HepG2 (cell line): ENCODE measurements at regions not wholly inside any gene's neighbourhood (a gene's known extent, or its start where the extent isn't known, plus 50 kb on each side); places are given as distances from the start of the nearest gene placed in this dataset.

ENCODE experiments used
- ATAC-seq: fragments of 200-7000 bp; cut with Tn5 transposase; 3 replicates; pipeline ENCODE4 v1.9.1; 2020; ENCODE audit warnings: mild to moderate bottlenecking, moderate library complexity
- BruUV-seq: library from RNA; stranded (reverse); fragments of 400-500 nt; replicated peaks from 2 replicates; lab custom pipeline; 2021; lab: Mats Ljungman, UMichigan
- CTCF ChIA-PET: fragments of 300-600 bp; formaldehyde crosslinking; extraction: SDS; loops from one replicate; lab custom pipeline; 2021; ENCODE audit warnings: low total read pairs, inconsistent platforms, low intra/inter-chr PET ratio; lab: Yijun Ruan, JAX
- POLR2A ChIA-PET: fragments of 350-600 bp; sonication (Branson Sonifier 250); formaldehyde crosslinking; loops from one replicate; lab custom pipeline; 2020; ENCODE audit warnings: antibody characterized with exemption, inconsistent platforms; lab: Yijun Ruan, JAX
- DNase-seq: peaks from one replicate; pipeline ENCODE4 v3.0.0-alpha.2; 2015; ENCODE audit warnings: low spot score
- FAIRE-seq: peaks from 3 replicates; lab custom pipeline; 2011; peaks lifted over from hg19 to GRCh38; lab: Jason Lieb, UNC
- H2AFZ ChIP-seq: one replicate; pipeline ENCODE4 v1.6.1; 2011; ENCODE audit warnings: low read length, inconsistent platforms
- H3K27ac ChIP-seq: fragments of 300-600 bp; 3 replicates; pipeline ENCODE4 v1.8.0; 2011; ENCODE audit warnings: mixed run types, mild to moderate bottlenecking, mixed read lengths, low read length, inconsistent platforms; ENCODE audit not compliant: insufficient read depth; ENCODE audit errors: extremely low read length
- H3K27me3 ChIP-seq, 2 experiments: fragments of 200-600 bp in 1 of 2; 2 replicates in 1 of 2; 3 replicates in 1 of 2; pipeline versions ENCODE4 v1.6.0 to v1.8.0; 2011; ENCODE audit warnings: low read length in 2 of 2, mild to moderate bottlenecking in 2 of 2, moderate library complexity in 2 of 2, inconsistent platforms in 1 of 2; ENCODE audit not compliant: insufficient read depth in 2 of 2, control insufficient read depth in 1 of 2
- H3K36me3 ChIP-seq, 2 experiments: fragments of 200-600 bp in 1 of 2; replicated peaks in 1 of 2; 2 replicates in 1 of 2; 3 replicates in 1 of 2; pipeline versions ENCODE4 v1.5.1 to v1.8.0; 2011; ENCODE audit warnings: low read length in 2 of 2, inconsistent platforms in 1 of 2; ENCODE audit not compliant: insufficient read depth in 2 of 2, control insufficient read depth in 1 of 2
- H3K4me1 ChIP-seq: 2 replicates; pipeline ENCODE4 v1.5.1; 2012; ENCODE audit warnings: low read length, inconsistent platforms; ENCODE audit not compliant: insufficient read depth
- H3K4me2 ChIP-seq: 2 replicates; pipeline ENCODE4 v1.6.0; 2011; ENCODE audit warnings: low read depth, low read length, inconsistent platforms
- H3K4me3 ChIP-seq, 3 experiments: fragments of 200-600 bp in 1 of 3; sonication (generic), shearing (Covaris generic) in 1 of 3; replicated peaks in 1 of 3; 2 replicates each; pipeline ENCODE4 v1.5.1; 2011 to 2016; ENCODE audit warnings: low read length in 3 of 3, inconsistent platforms in 2 of 3, low read depth in 2 of 3, mild to moderate bottlenecking in 2 of 3, control low read depth in 1 of 3, mixed read lengths in 1 of 3; ENCODE audit not compliant: insufficient read depth in 1 of 3
- H3K79me2 ChIP-seq: one replicate; pipeline ENCODE4 v1.6.1; 2011; ENCODE audit warnings: low read length, inconsistent platforms; ENCODE audit not compliant: insufficient read depth
- H3K9ac ChIP-seq: 2 replicates; pipeline ENCODE4 v1.6.0; 2011; ENCODE audit warnings: mild to moderate bottlenecking, low read depth, low read length, inconsistent platforms; ENCODE audit not compliant: insufficient read depth
- H3K9me3 ChIP-seq: 2 replicates; pipeline ENCODE4 v1.5.1; 2012; ENCODE audit warnings: mild to moderate bottlenecking, low read length
- H4K20me1 ChIP-seq: 2 replicates; pipeline ENCODE4 v1.6.0; 2011; ENCODE audit warnings: inconsistent platforms, mild to moderate bottlenecking, low read length, moderate library complexity; ENCODE audit not compliant: insufficient read depth
- AGO1 ChIP-seq: fragments of 200-400 bp; formaldehyde crosslinking; IDR thresholded peaks from 2 replicates; pipeline ENCODE4 v1.6.1; 2017; ENCODE audit warnings: mild to moderate bottlenecking, low read depth, low read length, moderate library complexity; ENCODE audit not compliant: poor library complexity, severe bottlenecking
- DR1 ChIP-seq: sonication (generic); formaldehyde crosslinking; IDR thresholded peaks from 2 replicates; pipeline ENCODE4 v1.8.0; 2021; ENCODE audit warnings: mild to moderate bottlenecking, missing genetic modification reagents, inconsistent platforms
- HNF4A ChIP-seq: sonication (generic); formaldehyde crosslinking; IDR thresholded peaks from 2 replicates; pipeline ENCODE4 v1.4.0; 2020; ENCODE audit warnings: missing genetic modification reagents
- NFRKB ChIP-seq: fragments of 450-650 bp; IDR thresholded peaks from 2 replicates; pipeline ENCODE4 v1.6.1; 2017
- NR1H2 ChIP-seq: sonication (generic); formaldehyde crosslinking; IDR thresholded peaks from 2 replicates; pipeline ENCODE4 v1.8.1; 2022; ENCODE audit warnings: low read depth, missing genetic modification reagents, borderline replicate concordance
- PCBP2 ChIP-seq: fragments of 200-400 bp; formaldehyde crosslinking; optimal IDR thresholded peaks from 2 replicates; pipeline ENCODE3; 2018; ENCODE audit warnings: low read length, low read depth; ENCODE audit not compliant: poor library complexity, severe bottlenecking
- RXRA ChIP-seq: sonication (generic); formaldehyde crosslinking; IDR thresholded peaks from 2 replicates; pipeline ENCODE4 v1.5.1; 2020; ENCODE audit warnings: missing genetic modification reagents
- ZBTB1 ChIP-seq: sonication (generic); formaldehyde crosslinking; IDR thresholded peaks from 2 replicates; pipeline ENCODE4 v1.4.0; 2020; ENCODE audit warnings: missing genetic modification reagents, borderline replicate concordance
- ZNF503 ChIP-seq: sonication (generic); formaldehyde crosslinking; IDR thresholded peaks from 2 replicates; pipeline ENCODE4 v1.4.0; 2020; ENCODE audit warnings: missing genetic modification reagents
- ZNF512 ChIP-seq: sonication (generic); formaldehyde crosslinking; IDR thresholded peaks from 2 replicates; pipeline ENCODE4 v1.4.0; 2020; ENCODE audit warnings: mild to moderate bottlenecking, missing genetic modification reagents
- ZNF567 ChIP-seq: sonication (generic); formaldehyde crosslinking; IDR thresholded peaks from 2 replicates; pipeline ENCODE4 v1.8.1; 2023; ENCODE audit warnings: mild to moderate bottlenecking, missing genetic modification reagents, borderline replicate concordance
- in situ Hi-C: cut with HindIII; loops from 2 replicates; pipeline ENCODE4 v1.10.0; 2017; ENCODE audit warnings: low pct_unique_long_range_greater_than_20kb; ENCODE audit not compliant: extremely low pct_ligation_motif_present
- intact Hi-C: fragments of 100-400 bp; cut with micrococcal nuclease; formaldehyde crosslinking; loops from one replicate; pipeline ENCODE4 v1.10.0; 2022; ENCODE audit not compliant: unreplicated experiment

GRCh38 chr6:12439296-12439695 is 149.1 kb downstream of the EDN1 start:
- POLR2A ChIA-PET = no interaction called here
- ATAC-seq (no peak), DNase-seq (no peak), FAIRE-seq (no peak)
- TF ChIP-seq DR1 (no peak), AGO1 (no peak), NR1H2 (CRISPR knock-in tag) (no peak), HNF4A (CRISPR knock-in tag) (no peak), ZBTB1 (CRISPR knock-in tag) (no peak), ZNF503 (CRISPR knock-in tag) (no peak), ZNF512 (CRISPR knock-in tag) (no peak), PCBP2 (no peak), ZNF567 (CRISPR knock-in tag) (no peak), NFRKB (no peak), RXRA (no peak)
- in situ Hi-C loops (no loop called here), intact Hi-C loops (no loop called here)
- Histone ChIP-seq H3K27me3 (no peaks in the 10 kb centered on the region), H2AFZ (no peak overlapping the region), H3K9ac (no peak overlapping the region), H3K4me2 (no peak overlapping the region), H3K4me3 (no peak overlapping the region), H4K20me1 (no peaks in the 10 kb centered on the region), H3K79me2 (no peaks in the 10 kb centered on the region), H3K36me3 (no peaks in the 10 kb centered on the region), H3K4me1 (peaks cover 13% of the 10 kb centered on the region), H3K9me3 (no peaks in the 10 kb centered on the region), H3K27ac (no peak overlapping the region)
- BruUV-seq = no TSS peak
- CTCF ChIA-PET = no interaction called here
